Keratinocyte (primary cell): ENCODE measurements at regions not wholly inside any gene's neighbourhood (a gene's known extent, or its start where the extent isn't known, plus 50 kb on each side); places are given as distances from the start of the nearest gene placed in this dataset.

Experiments used
- DNase-seq: peaks from one replicate; pipeline ENCODE4 v3.0.0-alpha.2; 2011; ENCODE audit warnings: low read depth, missing footprints, low spot score
- FAIRE-seq: peaks from 2 replicates; lab custom pipeline; 2011; peaks lifted over from hg19 to GRCh38; lab: Jason Lieb, UNC
- H2AFZ ChIP-seq: 2 replicates; pipeline ENCODE4 v1.6.0; 2012; ENCODE audit warnings: low read length, control low read depth, inconsistent platforms; ENCODE audit not compliant: control insufficient read depth
- H3K27ac ChIP-seq: 2 replicates; pipeline ENCODE4 v1.5.1; 2011; ENCODE audit warnings: low read length; ENCODE audit not compliant: control insufficient read depth, insufficient read depth
- H3K27me3 ChIP-seq: 3 replicates; pipeline ENCODE4 v1.6.0; 2011; ENCODE audit warnings: low read length; ENCODE audit not compliant: control insufficient read depth, insufficient read depth; ENCODE audit errors: extremely low read depth
- H3K36me3 ChIP-seq, 2 experiments: 2 replicates in 1 of 2; 3 replicates in 1 of 2; pipeline ENCODE4 v1.5.1; 2011; ENCODE audit warnings: low read length in 2 of 2, mild to moderate bottlenecking in 1 of 2; ENCODE audit not compliant: control insufficient read depth in 2 of 2, insufficient read depth in 2 of 2; ENCODE audit errors: extremely low read depth in 1 of 2
- H3K4me1 ChIP-seq: 3 replicates; pipeline ENCODE4 v1.5.1; 2011; ENCODE audit warnings: low read length; ENCODE audit not compliant: control insufficient read depth, insufficient read depth; ENCODE audit errors: extremely low read depth
- H3K4me2 ChIP-seq: 3 replicates; pipeline ENCODE4 v1.6.0; 2011; ENCODE audit warnings: low read depth, low read length; ENCODE audit not compliant: control insufficient read depth, insufficient read depth; ENCODE audit errors: extremely low read depth
- H3K4me3 ChIP-seq, 3 experiments: fragments of 200-600 bp in 1 of 3; sonication (generic) in 1 of 3; 2 replicates in 2 of 3; 3 replicates in 1 of 3; pipeline ENCODE4 v1.5.1; 2011 to 2016; ENCODE audit warnings: low read length in 3 of 3, mild to moderate bottlenecking in 3 of 3, control low read depth in 2 of 3, inconsistent platforms in 1 of 3, low read depth in 1 of 3, mixed read lengths in 1 of 3, mixed run types in 1 of 3, moderate library complexity in 1 of 3; ENCODE audit not compliant: control insufficient read depth in 2 of 3, insufficient read depth in 2 of 3; ENCODE audit errors: extremely low read depth in 1 of 3
- H3K79me2 ChIP-seq: 2 replicates; pipeline ENCODE4 v1.6.0; 2012; ENCODE audit warnings: low read length; ENCODE audit not compliant: control insufficient read depth, insufficient read depth
- H3K9ac ChIP-seq: 3 replicates; pipeline ENCODE4 v1.6.0; 2011; ENCODE audit warnings: low read length; ENCODE audit not compliant: control insufficient read depth, insufficient read depth; ENCODE audit errors: extremely low read depth
- H3K9me1 ChIP-seq: 3 replicates; pipeline ENCODE4 v1.6.0; 2011; ENCODE audit warnings: low read length; ENCODE audit not compliant: control insufficient read depth, insufficient read depth; ENCODE audit errors: extremely low read depth
- H3K9me3 ChIP-seq: 2 replicates; pipeline ENCODE4 v1.5.1; 2012; ENCODE audit warnings: low read depth, low read length; ENCODE audit not compliant: control insufficient read depth
- H4K20me1 ChIP-seq: 3 replicates; pipeline ENCODE4 v1.6.0; 2011; ENCODE audit warnings: low read length; ENCODE audit not compliant: control insufficient read depth, insufficient read depth; ENCODE audit errors: extremely low read depth
- CTCF ChIP-seq, 3 experiments: IDR thresholded peaks in 1 of 3; conservative IDR thresholded peaks in 1 of 3; optimal IDR thresholded peaks in 1 of 3; 2 replicates in 2 of 3; 3 replicates in 1 of 3; pipeline versions ENCODE3 to v1.5.1; 2011; ENCODE audit warnings: low read length in 3 of 3, mild to moderate bottlenecking in 3 of 3, moderate library complexity in 2 of 3, control low read depth in 1 of 3, inconsistent platforms in 1 of 3; ENCODE audit not compliant: insufficient read depth in 2 of 3; ENCODE audit errors: extremely low read depth in 1 of 3
- EZH2 ChIP-seq: IDR thresholded peaks from one replicate; pipeline ENCODE4 v1.6.1; 2012; ENCODE audit warnings: inconsistent platforms, mild to moderate bottlenecking, low read length, moderate library complexity
- dilution Hi-C: fragments of 300-500 bp; cut with MboI; formaldehyde crosslinking; loops from one replicate; pipeline ENCODE4 v1.7.0; 2020; ENCODE audit warnings: low sequenced_read_pairs; ENCODE audit not compliant: extremely low pct_ligation_motif_present

GRCh38 chr4:60249784-60250183, 950.3 kb upstream of the ADGRL3 start:
- Histone ChIP-seq H3K4me2 (no peak overlapping the region), H2AFZ (no peak overlapping the region), H3K27me3 (no peaks in the 10 kb centered on the region), H3K4me1 (no peaks in the 10 kb centered on the region), H3K27ac (no peak overlapping the region), H3K36me3 (no peaks in the 10 kb centered on the region), H4K20me1 (no peaks in the 10 kb centered on the region), H3K79me2 (no peaks in the 10 kb centered on the region), H3K4me3 (no peak overlapping the region), H3K9me1 (no peaks in the 10 kb centered on the region), H3K9me3 (no peaks in the 10 kb centered on the region), H3K9ac (no peak overlapping the region)
- no peak for TF ChIP-seq CTCF (optimal IDR thresholded peaks at IDR 0.05 in 1 of 3, IDR thresholded peaks at IDR 0.05 in 1 of 3, conservative IDR thresholded peaks at IDR 0.05 in 1 of 3; ENCODE audit: extremely low read depth in 1 of 3, insufficient read depth in 2 of 3, low read length in 3 of 3)
- no peak for TF ChIP-seq EZH2
- dilution Hi-C loops: no loop called here
- FAIRE-seq: no peak
- DNase-seq: no peak

GRCh38 chr4:60250657-60251056, 949.5 kb upstream of the ADGRL3 start:
- FAIRE-seq: no peak
- no peak overlapping the region for H2AFZ ChIP-seq
- H3K9ac ChIP-seq: no peak overlapping the region
- H3K4me3 ChIP-seq: no peak overlapping the region
- H3K4me2 ChIP-seq: no peak overlapping the region
- no peaks in the 10 kb centered on the region for H3K36me3 ChIP-seq
- H3K9me1 ChIP-seq: no peaks in the 10 kb centered on the region
- H3K27me3 ChIP-seq: no peaks in the 10 kb centered on the region
- H3K4me1 ChIP-seq: no peaks in the 10 kb centered on the region
- H3K27ac ChIP-seq: no peak overlapping the region
- H4K20me1 ChIP-seq: no peaks in the 10 kb centered on the region
- DNase-seq: no peak
- dilution Hi-C loops: no loop called here
- TF ChIP-seq CTCF (optimal IDR thresholded peaks at IDR 0.05 in 1 of 3, IDR thresholded peaks at IDR 0.05 in 1 of 3, conservative IDR thresholded peaks at IDR 0.05 in 1 of 3; ENCODE audit: extremely low read depth in 1 of 3, insufficient read depth in 2 of 3, low read length in 3 of 3): no peak
- TF ChIP-seq EZH2: no peak
- no peaks in the 10 kb centered on the region for H3K79me2 ChIP-seq
- H3K9me3 ChIP-seq: no peaks in the 10 kb centered on the region
